PC-9 (cell line): ENCODE measurements at regions not wholly inside any gene's neighbourhood (a gene's known extent, or its start where the extent isn't known, plus 50 kb on each side); places are given as distances from the start of the nearest gene placed in this dataset.

Source experiments
- CTCF ChIP-seq: fragments of 200-600 bp; sonication (generic); conservative IDR thresholded peaks from 2 replicates; pipeline ENCODE4 v1.6.1; 2017; ENCODE audit warnings: mixed run types, antibody characterized with exemption, mild to moderate bottlenecking, moderate library complexity
- EZH2 ChIP-seq: fragments of 200-600 bp; sonication (generic); IDR thresholded peaks from 2 replicates; pipeline ENCODE4 v1.8.0; 2017; ENCODE audit warnings: antibody characterized with exemption, low read depth

GRCh38 chr3:130243808-130244207 is 101.7 kb upstream of the COL6A5 start:
- TF ChIP-seq CTCF, result no peak
- TF ChIP-seq EZH2, result no peak
